Lung microvascular endothelial cell (primary cell): ENCODE measurements at regions not wholly inside any gene's neighbourhood (a gene's known extent, or its start where the extent isn't known, plus 50 kb on each side); places are given as distances from the start of the nearest gene placed in this dataset.
"Not testable (repeated sequence)": the region's sequence is repeated elsewhere in the genome, so short reads cannot be mapped to it uniquely, and the experiment has no call there.

Experiments
- DNase-seq, 2 donors: peaks; one replicate each; pipeline versions ENCODE4 v3.0.0 to v3.0.0-alpha.2; 2010; ENCODE audit warnings: low read depth in 2 of 2

GRCh38 chr5:3342271-3343100 lies 253.1 kb upstream of the IRX1 start:
- DNase-seq, result no peak

GRCh38 chr5:3341446-3342240 lies 254.0 kb upstream of the IRX1 start:
- no peak for DNase-seq

GRCh38 chr5:3340471-3340870 lies 255.2 kb upstream of the IRX1 start:
- no peak for DNase-seq

- DNase-seq, result no peak
Observed at GRCh38 chr5:3339798-3340115, 255.9 kb upstream of the IRX1 start.

GRCh38 chr5:3339092-3339797 lies 256.4 kb upstream of the IRX1 start:
- no peak for DNase-seq

- DNase-seq, result no peak
Observed at GRCh38 chr5:3337812-3338541, 257.7 kb upstream of the IRX1 start.

- DNase-seq, result no peak
Observed at GRCh38 chr5:3336666-3337065, 259.0 kb upstream of the IRX1 start.

GRCh38 chr5:3335301-3335700 lies 260.3 kb upstream of the IRX1 start:
- DNase-seq, result no peak

- DNase-seq, result no peak
Observed at GRCh38 chr5:3333836-3334235, 261.8 kb upstream of the IRX1 start.

GRCh38 chr5:3333105-3333504 lies 262.5 kb upstream of the IRX1 start:
- DNase-seq, result no peak

- no peak for DNase-seq
Observed at GRCh38 chr5:3331819-3332218, 263.8 kb upstream of the IRX1 start.

GRCh38 chr5:3330442-3330841 lies 265.2 kb upstream of the IRX1 start:
- no peak for DNase-seq

GRCh38 chr5:3329427-3329826 lies 266.2 kb upstream of the IRX1 start:
- DNase-seq, result peak in 1 of 2 donors; percentile 28

GRCh38 chr5:3326841-3327232 lies 268.8 kb upstream of the IRX1 start:
- no peak for DNase-seq

GRCh38 chr5:3325972-3326840 lies 269.4 kb upstream of the IRX1 start:
- DNase-seq, result no peak

- no peak for DNase-seq
Observed at GRCh38 chr5:3325201-3325971, 270.2 kb upstream of the IRX1 start.

GRCh38 chr5:3324421-3325101 lies 271.1 kb upstream of the IRX1 start:
- no peak for DNase-seq

GRCh38 chr5:3323966-3324365 lies 271.7 kb upstream of the IRX1 start:
- not testable (repeated sequence) for DNase-seq

GRCh38 chr5:3323144-3323543 lies 272.5 kb upstream of the IRX1 start:
- no peak for DNase-seq
